ENCODE measurements at regions not wholly inside any gene's neighbourhood (a gene's known extent, or its start where the extent isn't known, plus 50 kb on each side); places are given as distances from the start of the nearest gene placed in this dataset.

DNA sequence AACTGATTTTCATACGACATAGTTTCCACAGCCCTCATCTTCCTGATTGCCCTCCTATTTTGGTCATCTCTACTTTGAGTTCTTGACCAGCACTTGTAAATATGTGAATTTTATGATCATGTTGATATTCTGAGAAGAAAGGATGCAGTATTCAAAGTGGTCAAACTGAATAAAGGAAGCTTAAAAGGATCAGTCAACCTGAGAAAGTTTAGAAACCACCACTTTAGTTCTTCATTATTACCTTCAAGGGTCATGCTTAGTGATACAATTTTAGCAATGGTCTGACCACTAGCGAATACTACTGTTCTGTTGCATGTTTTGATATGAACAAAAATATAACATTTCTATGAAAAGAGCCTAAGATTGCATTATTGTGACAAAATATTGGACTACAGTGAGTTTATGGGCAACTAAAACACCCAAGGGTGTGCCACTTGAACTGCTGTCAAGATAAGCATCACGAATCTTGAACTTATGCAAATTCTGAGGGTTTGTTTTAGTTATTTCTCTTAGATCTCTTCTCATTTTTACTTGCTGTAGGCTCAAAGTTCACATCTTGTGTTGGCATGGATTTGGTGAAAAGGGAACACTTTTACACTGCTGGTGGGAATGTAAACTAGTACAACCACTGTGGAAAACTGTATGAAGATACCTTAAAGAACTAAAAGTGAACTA, 247.7 kb downstream of the IPMK start:
- no peak for DNase-seq (ENCODE audit: low read depth, low spot score)
- no peak for TF ChIP-seq CTCF (IDR thresholded peaks at IDR 0.05; ENCODE audit: low read depth, low read length)
- CTCF ChIA-PET = no interaction called here
- H3K27ac ChIP-seq (ENCODE audit: low read depth, low read length) = no peak overlapping the region
- no peak overlapping the region for H3K4me3 ChIP-seq (ENCODE audit: low read depth, low read length)
- no peaks in the 10 kb centered on the region for H3K27me3 ChIP-seq (ENCODE audit: control insufficient read depth, insufficient read depth, low read length)
- H3K9me3 ChIP-seq (ENCODE audit: control insufficient read depth, insufficient read depth, low read length) = no peaks in the 10 kb centered on the region
- POLR2A ChIA-PET = no interaction called here

- Histone ChIP-seq H3K27ac (ENCODE audit: low read depth, low read length) (peak overlapping the region; percentile 12), H3K9me3 (ENCODE audit: control insufficient read depth, insufficient read depth, low read length) (no peaks in the 10 kb centered on the region), H3K27me3 (ENCODE audit: control insufficient read depth, insufficient read depth, low read length) (no peaks in the 10 kb centered on the region), H3K4me3 (ENCODE audit: low read depth, low read length) (no peak overlapping the region)
- CTCF ChIA-PET = interaction anchor here (1.0 to 1.5 kb wide), 2 partner anchors 41 to 47 kb away, joined by 3 to 4 read pairs; no protein-coding TSS in a partner anchor
- POLR2A ChIA-PET = no interaction called here
- TF ChIP-seq CTCF (IDR thresholded peaks at IDR 0.05; ENCODE audit: low read depth, low read length) = peak; percentile 48
- peak; percentile 76 for DNase-seq (ENCODE audit: low read depth, low spot score)
These were observed 249.9 kb downstream of the IPMK start for GRCh38 chr10:58017719-58018367.

DNA sequence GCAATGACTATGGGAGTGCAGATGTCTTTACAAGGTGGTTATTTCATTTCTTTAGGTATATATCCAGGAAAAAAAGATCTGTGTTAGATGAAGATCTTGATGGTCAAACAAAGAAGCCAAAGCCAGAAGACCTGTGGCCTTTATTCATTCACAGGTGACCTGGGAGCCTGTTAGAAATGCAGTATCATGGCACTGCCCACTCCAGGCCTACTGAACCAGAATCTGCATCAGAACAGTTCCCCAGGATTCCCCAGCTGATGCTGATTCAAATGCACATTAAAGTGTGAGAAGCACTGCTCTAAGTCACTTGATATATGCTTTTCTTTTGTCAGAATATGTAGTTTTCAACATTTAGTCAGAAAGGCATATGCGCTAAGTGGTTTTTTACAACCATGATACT, 251.1 kb downstream of the IPMK start:
- H3K9me3 ChIP-seq (ENCODE audit: control insufficient read depth, insufficient read depth, low read length) = no peaks in the 10 kb centered on the region
- ChIA-PET CTCF (no interaction called here), POLR2A (no interaction called here)
- DNase-seq (ENCODE audit: low read depth, low spot score) = no peak
- no peak overlapping the region for H3K27ac ChIP-seq (ENCODE audit: low read depth, low read length)
- H3K27me3 ChIP-seq (ENCODE audit: control insufficient read depth, insufficient read depth, low read length) = no peaks in the 10 kb centered on the region
- TF ChIP-seq CTCF (IDR thresholded peaks at IDR 0.05; ENCODE audit: low read depth, low read length) = no peak
- H3K4me3 ChIP-seq (ENCODE audit: low read depth, low read length) = no peak overlapping the region

- no peak for TF ChIP-seq CTCF (IDR thresholded peaks at IDR 0.05; ENCODE audit: low read depth, low read length)
- Histone ChIP-seq H3K27me3 (ENCODE audit: control insufficient read depth, insufficient read depth, low read length) (no peaks in the 10 kb centered on the region), H3K27ac (ENCODE audit: low read depth, low read length) (no peak overlapping the region), H3K4me3 (ENCODE audit: low read depth, low read length) (no peak overlapping the region), H3K9me3 (ENCODE audit: control insufficient read depth, insufficient read depth, low read length) (no peaks in the 10 kb centered on the region)
- no peak for DNase-seq (ENCODE audit: low read depth, low spot score)
- ChIA-PET CTCF (no interaction called here), POLR2A (no interaction called here)
These were observed 253.3 kb downstream of the IPMK start for GRCh38 chr10:58014436-58014835.

- TF ChIP-seq CTCF (IDR thresholded peaks at IDR 0.05; ENCODE audit: low read depth, low read length) = no peak
- H3K4me3 ChIP-seq (ENCODE audit: low read depth, low read length) = no peak overlapping the region
- POLR2A ChIA-PET = no interaction called here
- no peak overlapping the region for H3K27ac ChIP-seq (ENCODE audit: low read depth, low read length)
- no peak for DNase-seq (ENCODE audit: low read depth, low spot score)
- CTCF ChIA-PET = no interaction called here
- no peaks in the 10 kb centered on the region for H3K27me3 ChIP-seq (ENCODE audit: control insufficient read depth, insufficient read depth, low read length)
- H3K9me3 ChIP-seq (ENCODE audit: control insufficient read depth, insufficient read depth, low read length) = no peaks in the 10 kb centered on the region
These were observed 254.3 kb downstream of the IPMK start for GRCh38 chr10:58013406-58013805.

Measured in AG04450 (cell line).